A549 (cell line): ENCODE measurements at regions not wholly inside any gene's neighbourhood (a gene's known extent, or its start where the extent isn't known, plus 50 kb on each side); places are given as distances from the start of the nearest gene placed in this dataset.

Experiments used
- ATAC-seq, 2 experiments: fragments of 200-7000 bp in 1 of 2; fragments of >200 bp in 1 of 2; cut with Nextera tagmentation in 1 of 2; cut with Tn5 transposase in 1 of 2; 3 replicates each; pipeline versions ENCODE4 v1.8.0 to v1.9.1; 2018 to 2020; ENCODE audit warnings: mild to moderate bottlenecking in 1 of 2, moderate library complexity in 1 of 2
- CTCF ChIA-PET: fragments of 300-600 bp; sonication (Branson Sonifier 250); formaldehyde crosslinking; extraction: SDS; loops from one replicate; lab custom pipeline; 2021; ENCODE audit warnings: antibody characterized with exemption, inconsistent platforms; lab: Yijun Ruan, JAX
- POLR2A ChIA-PET: fragments of 350-600 bp; formaldehyde crosslinking; extraction: SDS; loops from one replicate; lab custom pipeline; 2021; ENCODE audit warnings: antibody characterized with exemption, inconsistent platforms; lab: Yijun Ruan, JAX
- DNase-seq, 2 experiments: peaks; one replicate each; pipeline versions ENCODE4 v3.0.0 to v3.0.0-alpha.2; 2011 to 2016; ENCODE audit warnings: low read depth in 1 of 2, low spot score in 1 of 2
- FAIRE-seq: peaks from 2 replicates; lab custom pipeline; 2011; peaks lifted over from hg19 to GRCh38; lab: Jason Lieb, UNC
- H3K27ac ChIP-seq, 2 experiments: fragments of >200 bp; sonication (Bioruptor Twin); formaldehyde crosslinking; 3 replicates each; pipeline ENCODE4 v1.5.1; 2016 to 2017
- H3K4me1 ChIP-seq: fragments of >200 bp; sonication (Bioruptor Twin); formaldehyde crosslinking; 3 replicates; pipeline ENCODE4 v1.6.1; 2016
- H3K4me2 ChIP-seq: fragments of >200 bp; sonication (Bioruptor Twin); formaldehyde crosslinking; 3 replicates; pipeline ENCODE4 v1.6.1; 2016
- H3K4me3 ChIP-seq: fragments of >200 bp; sonication (Bioruptor Twin); formaldehyde crosslinking; 3 replicates; pipeline ENCODE4 v1.5.1; 2016
- H3K9me3 ChIP-seq: fragments of >200 bp; sonication (Bioruptor Twin); formaldehyde crosslinking; 3 replicates; pipeline ENCODE4 v1.6.1; 2016
- BCL3 ChIP-seq: fragments of >200 bp; sonication (Bioruptor Twin); formaldehyde crosslinking; IDR thresholded peaks from 3 replicates; pipeline ENCODE4 v1.6.1; 2016
- BHLHE40 ChIP-seq: IDR thresholded peaks from 2 replicates; pipeline ENCODE4 v1.6.1; 2012; ENCODE audit warnings: low read depth, low read length, inconsistent platforms
- CBX8 ChIP-seq: fragments of 200-600 bp; sonication (generic); IDR thresholded peaks from 2 replicates; pipeline ENCODE4 v1.6.1; 2016
- CHD2 ChIP-seq: fragments of 150-350 bp; IDR thresholded peaks from 2 replicates; pipeline ENCODE4 v1.6.1; 2014; ENCODE audit warnings: low read length; ENCODE audit not compliant: partially characterized antibody
- CHD4 ChIP-seq: fragments of 200-600 bp; sonication (generic); IDR thresholded peaks from 2 replicates; pipeline ENCODE4 v1.6.1; 2016; ENCODE audit warnings: antibody characterized with exemption, mild to moderate bottlenecking, borderline replicate concordance
- E2F6 ChIP-seq: IDR thresholded peaks from 2 replicates; pipeline ENCODE4 v1.6.1; 2012; ENCODE audit warnings: low read depth, borderline replicate concordance
- EHF ChIP-seq: fragments of 250-450 bp; sonication (Bioruptor Pico); IDR thresholded peaks from 2 replicates; pipeline ENCODE4 v1.5.0; 2020; ENCODE audit warnings: mild to moderate bottlenecking
- EP300 ChIP-seq, 2 experiments: fragments of >200 bp; sonication (Bioruptor Twin); formaldehyde crosslinking; IDR thresholded peaks; 2 replicates in 1 of 2; 3 replicates in 1 of 2; pipeline ENCODE4 v1.6.1; 2016 to 2017
- FOSB ChIP-seq: fragments of 250-450 bp; sonication (Bioruptor Pico); IDR thresholded peaks from 2 replicates; pipeline ENCODE4 v1.5.0; 2020; ENCODE audit warnings: mild to moderate bottlenecking, moderate library complexity
- HES2 ChIP-seq: fragments of >200 bp; sonication (Bioruptor Twin); formaldehyde crosslinking; IDR thresholded peaks from 2 replicates; pipeline ENCODE4 v1.6.1; 2016
- HOXA7 ChIP-seq: fragments of 250-450 bp; sonication (Bioruptor Pico); IDR thresholded peaks from 2 replicates; pipeline ENCODE4 v1.5.0; 2020; ENCODE audit warnings: mild to moderate bottlenecking, moderate library complexity
- HOXB13 ChIP-seq: fragments of 250-450 bp; sonication (Bioruptor Pico); IDR thresholded peaks from 2 replicates; pipeline ENCODE4 v1.5.0; 2020; ENCODE audit warnings: low read depth, mild to moderate bottlenecking, moderate library complexity
- HOXB5 ChIP-seq: fragments of 250-450 bp; sonication (Bioruptor Pico); IDR thresholded peaks from 2 replicates; pipeline ENCODE4 v1.5.0; 2020; ENCODE audit warnings: mild to moderate bottlenecking, moderate library complexity
- KDM1A ChIP-seq: fragments of 200-600 bp; sonication (generic); IDR thresholded peaks from 2 replicates; pipeline ENCODE4 v1.6.1; 2016; ENCODE audit warnings: low read depth, mild to moderate bottlenecking
- KDM5A ChIP-seq: fragments of 200-600 bp; sonication (generic); IDR thresholded peaks from 2 replicates; pipeline ENCODE4 v1.6.1; 2016; ENCODE audit warnings: antibody characterized with exemption, mild to moderate bottlenecking
- MAFK ChIP-seq: fragments of 450-650 bp; IDR thresholded peaks from 2 replicates; pipeline ENCODE4 v1.6.1; 2014; ENCODE audit not compliant: partially characterized antibody
- MAZ ChIP-seq: fragments of 150-350 bp; IDR thresholded peaks from 2 replicates; pipeline ENCODE4 v1.6.1; 2014; ENCODE audit warnings: antibody characterized with exemption, low read depth, low read length, borderline replicate concordance
- NFE2L2 ChIP-seq: fragments of 150-350 bp; conservative IDR thresholded peaks from 2 replicates; pipeline ENCODE4 v1.6.1; 2014; ENCODE audit warnings: low read length
- NPAS2 ChIP-seq: fragments of 250-450 bp; sonication (Bioruptor Pico); IDR thresholded peaks from 2 replicates; pipeline ENCODE4 v1.8.0; 2022; ENCODE audit warnings: mild to moderate bottlenecking, moderate library complexity, borderline replicate concordance
- RFX5 ChIP-seq: fragments of 450-650 bp; IDR thresholded peaks from 2 replicates; pipeline ENCODE4 v1.7.1; 2014; ENCODE audit warnings: antibody characterized with exemption, mild to moderate bottlenecking, moderate library complexity
- SMC3 ChIP-seq: fragments of >200 bp; sonication (Bioruptor Twin); formaldehyde crosslinking; IDR thresholded peaks from 3 replicates; pipeline ENCODE4 v1.6.1; 2018; ENCODE audit warnings: inconsistent platforms
- TFCP2L1 ChIP-seq: fragments of 250-450 bp; sonication (Bioruptor Pico); IDR thresholded peaks from 2 replicates; pipeline ENCODE4 v1.5.0; 2021; ENCODE audit warnings: mild to moderate bottlenecking
- TP53 ChIP-seq: fragments of 250-450 bp; sonication (Bioruptor Pico); IDR thresholded peaks from 2 replicates; pipeline ENCODE4 v1.5.0; 2021; ENCODE audit warnings: mild to moderate bottlenecking, moderate library complexity
- ZC3H11A ChIP-seq: fragments of 450-650 bp; IDR thresholded peaks from 2 replicates; pipeline ENCODE4 v1.6.1; 2014; ENCODE audit warnings: antibody characterized with exemption, mild to moderate bottlenecking
- WGBS: methylation state at CpG from one replicate; pipeline ENCODE4 v1.1.6; 2017; ENCODE audit errors: missing lambda C conversion rate; 5-methylcytosine and 5-hydroxymethylcytosine counted together
- TF ChIP-seq, protein P1 (sequence below): IDR thresholded peaks from 2 replicates; pipeline ENCODE4 v1.6.1; 2012
- TF ChIP-seq, protein P2 (sequence below): fragments of 250-450 bp; sonication (Bioruptor Pico); IDR thresholded peaks from 2 replicates; pipeline ENCODE4 v1.5.0; 2020; ENCODE audit warnings: low read depth, mild to moderate bottlenecking, moderate library complexity
- TF ChIP-seq, protein P3 (sequence below): fragments of 450-650 bp; IDR thresholded peaks from 2 replicates; pipeline ENCODE4 v1.6.1; 2014; ENCODE audit warnings: antibody characterized with exemption
- TF ChIP-seq, protein P4 (sequence below): fragments of 250-450 bp; sonication (Bioruptor Pico); IDR thresholded peaks from 2 replicates; pipeline ENCODE4 v1.5.0; 2021; ENCODE audit warnings: mild to moderate bottlenecking, moderate library complexity, borderline replicate concordance

GRCh38 chr1:78224246-78224785 is 178.6 kb downstream of the GIPC2 start:
- Histone ChIP-seq H3K4me1 (no peaks in the 10 kb centered on the region), H3K27ac (no peak overlapping the region), H3K4me2 (no peak overlapping the region)
- no peak for DNase-seq
- no peak for ATAC-seq
- CTCF ChIA-PET: no interaction called here
- no peak for FAIRE-seq
- TF ChIP-seq MAZ (no peak), NFE2L2 (no peak), HOXA7 (CRISPR knock-in tag) (no peak), CHD4 (no peak), BHLHE40 (no peak), KDM1A (no peak), TFCP2L1 (no peak), EP300 (IDR thresholded peaks at IDR 0.05) (no peak), SMC3 (no peak), CHD2 (no peak), KDM5A (no peak), MAFK (no peak), RFX5 (no peak), HES2 (no peak), HOXB13 (no peak)
- TF ChIP-seq, protein P1, sequence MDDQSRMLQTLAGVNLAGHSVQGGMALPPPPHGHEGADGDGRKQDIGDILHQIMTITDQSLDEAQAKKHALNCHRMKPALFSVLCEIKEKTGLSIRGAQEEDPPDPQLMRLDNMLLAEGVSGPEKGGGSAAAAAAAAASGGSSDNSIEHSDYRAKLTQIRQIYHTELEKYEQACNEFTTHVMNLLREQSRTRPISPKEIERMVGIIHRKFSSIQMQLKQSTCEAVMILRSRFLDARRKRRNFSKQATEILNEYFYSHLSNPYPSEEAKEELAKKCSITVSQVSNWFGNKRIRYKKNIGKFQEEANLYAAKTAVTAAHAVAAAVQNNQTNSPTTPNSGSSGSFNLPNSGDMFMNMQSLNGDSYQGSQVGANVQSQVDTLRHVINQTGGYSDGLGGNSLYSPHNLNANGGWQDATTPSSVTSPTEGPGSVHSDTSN: no peak
- TF ChIP-seq, all 56 proteins: peak for 0
- Histone ChIP-seq H3K4me3 (no peak overlapping the region), H3K9me3 (no peaks in the 10 kb centered on the region)
- POLR2A ChIA-PET: no interaction called here

DNA sequence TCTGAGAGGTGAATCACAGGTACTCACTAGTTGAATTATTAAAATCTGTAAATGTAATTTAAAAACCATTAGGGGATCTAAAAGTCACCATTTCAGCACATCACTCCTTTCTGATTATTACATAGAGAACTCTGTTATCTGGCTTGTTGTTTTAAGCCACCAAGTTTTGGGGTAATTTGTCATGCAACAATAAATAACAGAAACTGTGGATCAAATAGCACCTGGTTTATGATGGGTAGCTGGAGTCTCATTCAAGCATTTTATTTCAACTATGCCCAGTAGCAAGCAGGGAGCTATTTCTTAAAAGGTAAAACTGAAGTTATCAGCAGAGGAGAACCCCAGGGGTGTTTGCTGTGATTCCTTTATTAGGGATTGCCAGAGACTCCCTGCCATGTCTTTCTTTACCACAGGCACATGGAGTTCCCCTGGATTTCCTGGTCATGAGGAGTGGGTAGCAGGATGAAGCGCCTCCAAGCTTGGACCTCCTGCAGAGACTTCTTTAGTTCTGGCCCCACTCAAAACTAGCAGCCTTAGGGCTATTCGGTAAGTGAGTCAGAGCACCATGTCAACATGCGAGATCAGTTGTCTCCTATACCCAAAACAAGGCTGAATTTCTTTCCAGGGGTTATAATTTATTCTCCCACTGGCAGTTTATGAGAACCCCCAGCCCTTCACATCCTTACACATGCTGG is 179.2 kb downstream of the GIPC2 start:
- TF ChIP-seq ZC3H11A (no peak), BCL3 (no peak), NPAS2 (CRISPR knock-in tag) (no peak), KDM5A (no peak), KDM1A (no peak), MAFK (no peak), NFE2L2 (no peak)
- FAIRE-seq (no peak), ATAC-seq (no peak), DNase-seq (no peak)
- Histone ChIP-seq H3K9me3 (no peaks in the 10 kb centered on the region), H3K4me1 (no peaks in the 10 kb centered on the region), H3K4me3 (no peak overlapping the region), H3K27ac (no peak overlapping the region), H3K4me2 (no peak overlapping the region)
- ChIA-PET POLR2A (no interaction called here), CTCF (no interaction called here)
- WGBS: 0% methylated on average over 3 of the region's 3 CpGs

DNA sequence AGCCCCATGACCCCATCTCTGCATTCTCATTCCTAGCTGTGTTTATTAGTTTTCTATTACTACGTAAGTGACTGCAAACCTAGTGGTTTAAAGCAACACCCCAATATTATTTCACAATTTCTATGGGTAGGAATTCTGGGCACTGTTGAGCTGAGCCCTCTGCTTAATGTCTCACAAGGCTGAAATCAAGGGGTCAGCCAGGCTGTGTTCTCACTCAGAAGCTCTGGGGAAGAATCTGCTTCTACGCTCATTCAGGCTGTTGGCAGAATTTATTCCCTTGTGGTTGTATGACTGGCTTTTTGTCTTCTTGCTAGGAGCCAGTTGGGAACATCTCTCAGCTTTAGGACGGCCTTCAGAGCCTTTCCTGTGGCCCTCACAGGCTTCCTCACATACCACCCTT is 181.0 kb downstream of the GIPC2 start:
- no peaks in the 10 kb centered on the region for H3K4me1 ChIP-seq
- ATAC-seq (no peak), FAIRE-seq (no peak), DNase-seq (no peak)
- no peak overlapping the region for H3K4me3 ChIP-seq
- ChIA-PET POLR2A (no interaction called here), CTCF (no interaction called here)
- H3K4me2 ChIP-seq: no peak overlapping the region
- no peaks in the 10 kb centered on the region for H3K9me3 ChIP-seq
- no peak overlapping the region for H3K27ac ChIP-seq
- 25% methylated on average over 2 of the region's 3 CpGs for WGBS
- TF ChIP-seq, protein P2, sequence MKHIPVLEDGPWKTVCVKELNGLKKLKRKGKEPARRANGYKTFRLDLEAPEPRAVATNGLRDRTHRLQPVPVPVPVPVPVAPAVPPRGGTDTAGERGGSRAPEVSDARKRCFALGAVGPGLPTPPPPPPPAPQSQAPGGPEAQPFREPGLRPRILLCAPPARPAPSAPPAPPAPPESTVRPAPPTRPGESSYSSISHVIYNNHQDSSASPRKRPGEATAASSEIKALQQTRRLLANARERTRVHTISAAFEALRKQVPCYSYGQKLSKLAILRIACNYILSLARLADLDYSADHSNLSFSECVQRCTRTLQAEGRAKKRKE (CRISPR knock-in tag): no peak
- TF ChIP-seq HOXB5 (CRISPR knock-in tag) (no peak), TP53 (CRISPR knock-in tag) (no peak), CHD4 (no peak), KDM1A (no peak), NFE2L2 (no peak), CBX8 (no peak), FOSB (no peak), E2F6 (no peak), TFCP2L1 (no peak), EHF (CRISPR knock-in tag) (no peak)
- TF ChIP-seq, protein P3, sequence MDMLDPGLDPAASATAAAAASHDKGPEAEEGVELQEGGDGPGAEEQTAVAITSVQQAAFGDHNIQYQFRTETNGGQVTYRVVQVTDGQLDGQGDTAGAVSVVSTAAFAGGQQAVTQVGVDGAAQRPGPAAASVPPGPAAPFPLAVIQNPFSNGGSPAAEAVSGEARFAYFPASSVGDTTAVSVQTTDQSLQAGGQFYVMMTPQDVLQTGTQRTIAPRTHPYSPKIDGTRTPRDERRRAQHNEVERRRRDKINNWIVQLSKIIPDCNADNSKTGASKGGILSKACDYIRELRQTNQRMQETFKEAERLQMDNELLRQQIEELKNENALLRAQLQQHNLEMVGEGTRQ: no peak
- TF ChIP-seq, protein P4, sequence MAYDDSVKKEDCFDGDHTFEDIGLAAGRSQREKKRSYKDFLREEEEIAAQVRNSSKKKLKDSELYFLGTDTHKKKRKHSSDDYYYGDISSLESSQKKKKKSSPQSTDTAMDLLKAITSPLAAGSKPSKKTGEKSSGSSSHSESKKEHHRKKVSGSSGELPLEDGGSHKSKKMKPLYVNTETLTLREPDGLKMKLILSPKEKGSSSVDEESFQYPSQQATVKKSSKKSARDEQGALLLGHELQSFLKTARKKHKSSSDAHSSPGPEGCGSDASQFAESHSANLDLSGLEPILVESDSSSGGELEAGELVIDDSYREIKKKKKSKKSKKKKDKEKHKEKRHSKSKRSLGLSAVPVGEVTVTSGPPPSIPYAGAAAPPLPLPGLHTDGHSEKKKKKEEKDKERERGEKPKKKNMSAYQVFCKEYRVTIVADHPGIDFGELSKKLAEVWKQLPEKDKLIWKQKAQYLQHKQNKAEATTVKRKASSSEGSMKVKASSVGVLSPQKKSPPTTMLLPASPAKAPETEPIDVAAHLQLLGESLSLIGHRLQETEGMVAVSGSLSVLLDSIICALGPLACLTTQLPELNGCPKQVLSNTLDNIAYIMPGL (CRISPR knock-in tag): no peak
